Mesendoderm (in vitro differentiated cells): ENCODE measurements at regions not wholly inside any gene's neighbourhood (a gene's known extent, or its start where the extent isn't known, plus 50 kb on each side); places are given as distances from the start of the nearest gene placed in this dataset.

ENCODE experiments used
- DNase-seq: peaks from one replicate; pipeline ENCODE4 v3.0.0; 2013
- H2AK5ac ChIP-seq: 2 replicates; pipeline ENCODE4 v1.6.1; 2013; ENCODE audit warnings: low read length, inconsistent platforms
- H2BK120ac ChIP-seq: 2 replicates; pipeline ENCODE4 v1.6.1; 2013; ENCODE audit warnings: low read depth, mild to moderate bottlenecking, low read length, moderate library complexity, mixed read lengths
- H2BK15ac ChIP-seq: replicated peaks from 2 replicates; pipeline ENCODE4 v1.6.1; 2013; ENCODE audit warnings: low read depth, mild to moderate bottlenecking, moderate library complexity
- H2BK5ac ChIP-seq: 2 replicates; pipeline ENCODE4 v1.6.1; 2013; ENCODE audit warnings: low read length, inconsistent platforms
- H3K18ac ChIP-seq: 2 replicates; pipeline ENCODE4 v1.6.1; 2013; ENCODE audit warnings: mild to moderate bottlenecking, low read length, mixed read lengths
- H3K23ac ChIP-seq: one replicate; pipeline ENCODE4 v1.6.1; 2013; ENCODE audit warnings: low read length
- H3K27ac ChIP-seq: 2 replicates; pipeline ENCODE4 v1.5.1; 2013; ENCODE audit warnings: low read depth, mild to moderate bottlenecking, inconsistent platforms, low read length, moderate library complexity
- H3K27me3 ChIP-seq: 2 replicates; pipeline ENCODE4 v1.6.1; 2013; ENCODE audit warnings: low read length, control low read depth, mild to moderate bottlenecking, inconsistent platforms; ENCODE audit not compliant: insufficient read depth, poor library complexity
- H3K36me3 ChIP-seq: 2 replicates; pipeline ENCODE4 v1.6.1; 2013; ENCODE audit warnings: low read length, inconsistent platforms; ENCODE audit not compliant: control insufficient read depth, insufficient read depth
- H3K4ac ChIP-seq: one replicate; pipeline ENCODE4 v1.6.1; 2013; ENCODE audit warnings: low read depth, mild to moderate bottlenecking, low read length, moderate library complexity
- H3K4me1 ChIP-seq: 2 replicates; pipeline ENCODE4 v1.6.1; 2013; ENCODE audit warnings: low read depth, low read length, inconsistent platforms; ENCODE audit not compliant: control insufficient read depth
- H3K4me2 ChIP-seq: 2 replicates; pipeline ENCODE4 v1.6.1; 2013; ENCODE audit warnings: low read length
- H3K4me3 ChIP-seq: 2 replicates; pipeline ENCODE4 v1.5.1; 2013; ENCODE audit warnings: mild to moderate bottlenecking, low read length
- H3K56ac ChIP-seq: one replicate; pipeline ENCODE4 v1.6.1; 2013; ENCODE audit warnings: low read length
- H3K79me1 ChIP-seq: 2 replicates; pipeline ENCODE4 v1.6.1; 2013; ENCODE audit warnings: low read length, inconsistent platforms
- H3K79me2 ChIP-seq: 2 replicates; pipeline ENCODE4 v1.6.1; 2013; ENCODE audit warnings: mild to moderate bottlenecking, low read length; ENCODE audit not compliant: control insufficient read depth, insufficient read depth
- H3K9ac ChIP-seq: 2 replicates; pipeline ENCODE4 v1.6.1; 2013; ENCODE audit warnings: low read length, inconsistent platforms
- H4K5ac ChIP-seq: one replicate; pipeline ENCODE4 v1.6.1; 2013; ENCODE audit warnings: low read length
- H4K8ac ChIP-seq: one replicate; pipeline ENCODE4 v1.6.1; 2013; ENCODE audit warnings: low read depth, mild to moderate bottlenecking, control low read depth, low read length, moderate library complexity
- WGBS: extraction: QIAGEN DNeasy Blood & Tissue Kit; methylation state at CpG from one replicate; pipeline ENCODE4 v1.1.7; 2013; ENCODE audit warnings: low lambda C conversion rate, missing lambda C conversion rate; ENCODE audit not compliant: insufficient coverage; ENCODE audit errors: extremely low coverage; 5-methylcytosine and 5-hydroxymethylcytosine counted together

- H2BK5ac ChIP-seq = no peak overlapping the region
- H3K79me1 ChIP-seq = no peaks in the 10 kb centered on the region
- H3K27me3 ChIP-seq = no peaks in the 10 kb centered on the region
- H3K27ac ChIP-seq = no peak overlapping the region
- no peak overlapping the region for H4K8ac ChIP-seq
- WGBS = no CpG with 5 or more reads among the region's 19 CpGs
- H3K4me2 ChIP-seq = no peak overlapping the region
- no peak overlapping the region for H3K4me3 ChIP-seq
- H3K9ac ChIP-seq = no peak overlapping the region
- H2AK5ac ChIP-seq = no peak overlapping the region
- H3K36me3 ChIP-seq = no peaks in the 10 kb centered on the region
- no peak overlapping the region for H3K4ac ChIP-seq
- no peaks in the 10 kb centered on the region for H3K4me1 ChIP-seq
- H3K23ac ChIP-seq = no peak overlapping the region
- H3K18ac ChIP-seq = no peak overlapping the region
- H4K5ac ChIP-seq = no peak overlapping the region
- no peak overlapping the region for H3K56ac ChIP-seq
- no peak overlapping the region for H2BK15ac ChIP-seq
- DNase-seq = no peak
- H3K79me2 ChIP-seq = no peaks in the 10 kb centered on the region
- H2BK120ac ChIP-seq = no peak overlapping the region
These were observed 1072.4 kb downstream of the BRD1 start for GRCh38 chr22:48755059-48755949.

GRCh38 chr22:48754611-48755058, 1073.0 kb downstream of the BRD1 start:
- no peak overlapping the region for H3K4me3 ChIP-seq
- no peak overlapping the region for H3K4me2 ChIP-seq
- no peak overlapping the region for H3K27ac ChIP-seq
- H2BK5ac ChIP-seq = no peak overlapping the region
- no peaks in the 10 kb centered on the region for H3K79me1 ChIP-seq
- no peak overlapping the region for H2AK5ac ChIP-seq
- no CpG with 5 or more reads among the region's 10 CpGs for WGBS
- H3K23ac ChIP-seq = no peak overlapping the region
- H3K27me3 ChIP-seq = no peaks in the 10 kb centered on the region
- H4K8ac ChIP-seq = no peak overlapping the region
- no peaks in the 10 kb centered on the region for H3K36me3 ChIP-seq
- no peak overlapping the region for H4K5ac ChIP-seq
- no peaks in the 10 kb centered on the region for H3K79me2 ChIP-seq
- no peak for DNase-seq
- H3K9ac ChIP-seq = no peak overlapping the region
- no peak overlapping the region for H3K4ac ChIP-seq
- H3K4me1 ChIP-seq = no peaks in the 10 kb centered on the region
- H2BK120ac ChIP-seq = no peak overlapping the region
- H3K56ac ChIP-seq = no peak overlapping the region
- no peak overlapping the region for H2BK15ac ChIP-seq
- H3K18ac ChIP-seq = no peak overlapping the region

- Histone ChIP-seq H3K4ac (no peak overlapping the region), H3K23ac (no peak overlapping the region), H2BK120ac (no peak overlapping the region), H3K79me1 (no peaks in the 10 kb centered on the region), H4K5ac (no peak overlapping the region), H3K18ac (no peak overlapping the region), H3K36me3 (no peaks in the 10 kb centered on the region), H3K4me2 (no peak overlapping the region), H4K8ac (no peak overlapping the region), H2BK15ac (no peak overlapping the region), H3K27me3 (no peaks in the 10 kb centered on the region), H3K79me2 (no peaks in the 10 kb centered on the region), H3K56ac (no peak overlapping the region), H3K9ac (no peak overlapping the region), H2BK5ac (no peak overlapping the region), H3K4me1 (no peaks in the 10 kb centered on the region), H3K4me3 (no peak overlapping the region), H3K27ac (no peak overlapping the region), H2AK5ac (no peak overlapping the region)
- WGBS = no CpG with 5 or more reads among the region's 25 CpGs
- DNase-seq = no peak
These were observed 1073.7 kb downstream of the BRD1 start for GRCh38 chr22:48753752-48754517.

- Histone ChIP-seq H3K56ac (no peak overlapping the region), H3K36me3 (no peaks in the 10 kb centered on the region), H3K27me3 (no peaks in the 10 kb centered on the region), H2BK15ac (no peak overlapping the region), H3K4ac (no peak overlapping the region), H3K9ac (no peak overlapping the region), H2AK5ac (no peak overlapping the region), H3K4me2 (no peak overlapping the region), H3K23ac (no peak overlapping the region), H3K18ac (no peak overlapping the region), H4K8ac (no peak overlapping the region), H3K4me3 (no peak overlapping the region), H3K4me1 (no peaks in the 10 kb centered on the region), H3K27ac (no peak overlapping the region), H3K79me2 (no peaks in the 10 kb centered on the region), H2BK120ac (no peak overlapping the region), H3K79me1 (no peaks in the 10 kb centered on the region), H4K5ac (no peak overlapping the region), H2BK5ac (no peak overlapping the region)
- DNase-seq = no peak
- WGBS = no CpG with 5 or more reads among the region's 10 CpGs
These were observed 1074.3 kb downstream of the BRD1 start for GRCh38 chr22:48753381-48753730.

- H3K56ac ChIP-seq = no peak overlapping the region
- no peak overlapping the region for H3K23ac ChIP-seq
- no peaks in the 10 kb centered on the region for H3K79me2 ChIP-seq
- H3K36me3 ChIP-seq = no peaks in the 10 kb centered on the region
- H2BK5ac ChIP-seq = no peak overlapping the region
- H3K4me2 ChIP-seq = no peak overlapping the region
- no peak overlapping the region for H3K27ac ChIP-seq
- no peak overlapping the region for H2AK5ac ChIP-seq
- no peak overlapping the region for H4K8ac ChIP-seq
- no peak overlapping the region for H4K5ac ChIP-seq
- no peak overlapping the region for H3K4me3 ChIP-seq
- H3K4ac ChIP-seq = no peak overlapping the region
- H3K79me1 ChIP-seq = no peaks in the 10 kb centered on the region
- H3K18ac ChIP-seq = no peak overlapping the region
- no peak for DNase-seq
- H3K4me1 ChIP-seq = no peaks in the 10 kb centered on the region
- no CpG with 5 or more reads among the region's 22 CpGs for WGBS
- no peak overlapping the region for H2BK15ac ChIP-seq
- H2BK120ac ChIP-seq = no peak overlapping the region
- H3K27me3 ChIP-seq = no peaks in the 10 kb centered on the region
- no peak overlapping the region for H3K9ac ChIP-seq
These were observed 1075.0 kb downstream of the BRD1 start for GRCh38 chr22:48752451-48753380.
